Ascending aorta (tissue), 2 donors: ENCODE measurements at regions not wholly inside any gene's neighbourhood (a gene's known extent, or its start where the extent isn't known, plus 50 kb on each side); places are given as distances from the start of the nearest gene placed in this dataset.

Experiments
- DNase-seq, 2 donors: peaks; one replicate each; pipeline ENCODE4 v3.0.0-alpha.2; 2019; ENCODE audit warnings: low spot score in 2 of 2
- H3K27ac ChIP-seq, 2 donors: fragments of 200-600 bp; sonication (generic); one replicate each; pipeline ENCODE4 v1.5.1; 2016 to 2017; ENCODE audit warnings: mild to moderate bottlenecking in 1 of 2
- H3K27me3 ChIP-seq: fragments of 200-600 bp; sonication (generic); one replicate; pipeline ENCODE4 v1.5.1; 2017
- H3K36me3 ChIP-seq, 2 donors: fragments of 200-600 bp; sonication (generic); one replicate each; pipeline ENCODE4 v1.5.1; 2016
- H3K4me1 ChIP-seq, 2 donors: fragments of 200-600 bp; sonication (generic); one replicate each; pipeline ENCODE4 v1.5.1; 2016 to 2017; ENCODE audit warnings: mild to moderate bottlenecking in 1 of 2
- H3K4me3 ChIP-seq, 2 donors: fragments of 200-600 bp; sonication (generic); one replicate each; pipeline ENCODE4 v1.5.1; 2016 to 2017; ENCODE audit warnings: mild to moderate bottlenecking in 1 of 2
- H3K9me3 ChIP-seq, 2 donors: fragments of 200-600 bp; sonication (generic); one replicate each; pipeline ENCODE4 v1.5.1; 2016
- intact Hi-C: fragments of 100-400 bp; cut with DNase I; formaldehyde crosslinking; loops from one replicate; pipeline ENCODE4 v1.15.1; 2023
- TF ChIP-seq, protein P1 (sequence below), 3 experiments: fragments of 200-600 bp in 2 of 3; fragments of 450-650 bp in 1 of 3; sonication (generic) in 2 of 3; IDR thresholded peaks; one replicate each; pipeline ENCODE4 v1.5.1; 2016 to 2019; ENCODE audit warnings: antibody characterized with exemption in 3 of 3, mild to moderate bottlenecking in 1 of 3, moderate library complexity in 1 of 3

DNA sequence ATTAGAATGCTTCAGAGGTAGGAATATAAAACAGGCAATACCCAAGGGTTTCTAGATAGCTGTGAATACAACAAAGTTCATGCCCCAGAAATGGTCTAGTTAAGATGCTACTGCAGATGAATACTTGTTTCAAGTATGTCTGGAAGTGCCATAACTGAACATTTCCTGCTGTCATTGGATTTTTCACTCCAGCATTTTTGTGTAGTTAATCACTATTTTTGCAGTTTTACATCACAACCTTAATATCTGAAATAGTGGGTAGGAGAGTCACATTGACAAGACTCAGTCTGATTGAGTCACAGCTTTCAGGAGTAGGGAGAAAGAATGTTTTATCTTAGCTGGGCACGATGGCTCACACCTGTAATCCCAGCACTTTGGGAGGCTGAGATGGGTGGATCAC is 126.4 kb upstream of the C1orf21 start:
- no peaks in the 10 kb centered on the region for H3K27me3 ChIP-seq
- no peaks in the 10 kb centered on the region for H3K9me3 ChIP-seq
- no peak for DNase-seq
- TF ChIP-seq, protein P1, sequence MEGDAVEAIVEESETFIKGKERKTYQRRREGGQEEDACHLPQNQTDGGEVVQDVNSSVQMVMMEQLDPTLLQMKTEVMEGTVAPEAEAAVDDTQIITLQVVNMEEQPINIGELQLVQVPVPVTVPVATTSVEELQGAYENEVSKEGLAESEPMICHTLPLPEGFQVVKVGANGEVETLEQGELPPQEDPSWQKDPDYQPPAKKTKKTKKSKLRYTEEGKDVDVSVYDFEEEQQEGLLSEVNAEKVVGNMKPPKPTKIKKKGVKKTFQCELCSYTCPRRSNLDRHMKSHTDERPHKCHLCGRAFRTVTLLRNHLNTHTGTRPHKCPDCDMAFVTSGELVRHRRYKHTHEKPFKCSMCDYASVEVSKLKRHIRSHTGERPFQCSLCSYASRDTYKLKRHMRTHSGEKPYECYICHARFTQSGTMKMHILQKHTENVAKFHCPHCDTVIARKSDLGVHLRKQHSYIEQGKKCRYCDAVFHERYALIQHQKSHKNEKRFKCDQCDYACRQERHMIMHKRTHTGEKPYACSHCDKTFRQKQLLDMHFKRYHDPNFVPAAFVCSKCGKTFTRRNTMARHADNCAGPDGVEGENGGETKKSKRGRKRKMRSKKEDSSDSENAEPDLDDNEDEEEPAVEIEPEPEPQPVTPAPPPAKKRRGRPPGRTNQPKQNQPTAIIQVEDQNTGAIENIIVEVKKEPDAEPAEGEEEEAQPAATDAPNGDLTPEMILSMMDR (IDR thresholded peaks at IDR 0.05), result no peak
- no peaks in the 10 kb centered on the region for H3K4me1 ChIP-seq
- no peak overlapping the region for H3K4me3 ChIP-seq
- intact Hi-C loops, result no loop called here
- H3K36me3 ChIP-seq, result no peaks in the 10 kb centered on the region
- H3K27ac ChIP-seq, result no peak overlapping the region

DNA sequence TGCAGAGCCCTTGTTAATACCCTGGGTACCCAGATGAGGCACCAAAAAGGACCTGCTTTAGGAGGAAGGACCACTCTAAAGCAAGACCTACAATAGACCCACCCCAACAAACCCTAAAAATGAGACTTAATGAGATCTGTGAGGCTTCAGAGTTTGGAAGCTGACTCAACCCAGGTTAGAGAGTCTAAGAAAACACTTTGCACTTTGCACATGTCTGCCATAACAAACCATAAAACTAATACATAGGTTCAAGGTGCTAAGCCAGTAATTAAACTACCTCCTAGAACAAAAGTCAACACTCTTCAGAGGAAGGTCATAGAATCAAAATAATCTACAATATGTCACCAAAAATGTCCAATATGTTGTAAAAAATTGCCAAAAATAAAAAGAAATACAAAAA is 124.7 kb upstream of the C1orf21 start:
- Histone ChIP-seq H3K4me1 (no peaks in the 10 kb centered on the region), H3K27me3 (no peaks in the 10 kb centered on the region), H3K4me3 (no peak overlapping the region), H3K36me3 (no peaks in the 10 kb centered on the region), H3K9me3 (no peaks in the 10 kb centered on the region), H3K27ac (no peak overlapping the region)
- TF ChIP-seq, protein P1 (IDR thresholded peaks at IDR 0.05), result no peak
- no peak for DNase-seq
- intact Hi-C loops, result no loop called here

DNA sequence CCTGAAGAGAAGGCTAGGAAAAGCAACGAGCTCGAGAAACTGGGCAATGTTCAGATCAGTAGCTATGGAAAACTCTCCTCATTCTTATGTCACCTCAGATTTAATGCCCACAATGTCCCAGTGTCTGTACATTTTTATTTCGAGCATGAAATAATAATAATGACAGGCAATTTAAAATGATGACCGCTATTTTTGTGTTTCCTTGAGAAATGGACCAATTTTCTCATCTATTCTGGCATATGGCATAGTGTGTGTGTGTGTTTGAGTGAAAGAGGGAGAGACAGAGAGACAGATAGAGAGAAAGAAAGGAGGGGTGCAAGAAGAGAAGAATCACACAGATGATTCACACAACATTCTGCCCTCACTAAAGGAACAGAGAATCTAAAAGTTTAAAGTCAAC is 119.1 kb upstream of the C1orf21 start:
- no peak for DNase-seq
- intact Hi-C loops, result no loop called here
- no peaks in the 10 kb centered on the region for H3K27me3 ChIP-seq
- TF ChIP-seq, protein P1 (IDR thresholded peaks at IDR 0.05), result no peak
- no peak overlapping the region for H3K4me3 ChIP-seq
- H3K27ac ChIP-seq, result no peak overlapping the region
- H3K36me3 ChIP-seq, result no peaks in the 10 kb centered on the region
- H3K9me3 ChIP-seq, result no peaks in the 10 kb centered on the region
- no peaks in the 10 kb centered on the region for H3K4me1 ChIP-seq

DNA sequence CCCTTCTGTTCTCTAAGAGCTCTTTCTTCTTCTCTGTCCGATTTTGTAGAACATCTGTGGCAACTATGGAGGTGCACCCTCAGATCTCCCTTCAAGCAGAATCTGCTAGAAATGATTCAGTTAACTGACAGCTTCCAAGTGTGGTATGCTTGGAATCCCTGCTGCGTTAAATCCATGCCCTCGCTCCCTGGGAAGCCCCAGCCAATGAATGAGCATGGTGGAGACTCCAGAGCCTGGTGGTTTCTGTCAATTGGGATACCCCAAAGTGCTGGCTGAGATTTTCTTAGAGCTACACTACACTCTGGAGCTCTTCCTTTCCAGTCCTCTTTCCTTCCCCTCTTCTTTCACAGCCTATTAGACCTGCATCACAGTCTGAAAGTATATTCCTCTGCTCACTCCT is 116.3 kb upstream of the C1orf21 start:
- DNase-seq, result no peak
- H3K4me1 ChIP-seq, result no peaks in the 10 kb centered on the region
- TF ChIP-seq, protein P1 (IDR thresholded peaks at IDR 0.05), result no peak
- no peaks in the 10 kb centered on the region for H3K9me3 ChIP-seq
- H3K27me3 ChIP-seq, result no peaks in the 10 kb centered on the region
- H3K36me3 ChIP-seq, result no peaks in the 10 kb centered on the region
- H3K4me3 ChIP-seq, result no peak overlapping the region
- intact Hi-C loops, result no loop called here
- no peak overlapping the region for H3K27ac ChIP-seq

DNA sequence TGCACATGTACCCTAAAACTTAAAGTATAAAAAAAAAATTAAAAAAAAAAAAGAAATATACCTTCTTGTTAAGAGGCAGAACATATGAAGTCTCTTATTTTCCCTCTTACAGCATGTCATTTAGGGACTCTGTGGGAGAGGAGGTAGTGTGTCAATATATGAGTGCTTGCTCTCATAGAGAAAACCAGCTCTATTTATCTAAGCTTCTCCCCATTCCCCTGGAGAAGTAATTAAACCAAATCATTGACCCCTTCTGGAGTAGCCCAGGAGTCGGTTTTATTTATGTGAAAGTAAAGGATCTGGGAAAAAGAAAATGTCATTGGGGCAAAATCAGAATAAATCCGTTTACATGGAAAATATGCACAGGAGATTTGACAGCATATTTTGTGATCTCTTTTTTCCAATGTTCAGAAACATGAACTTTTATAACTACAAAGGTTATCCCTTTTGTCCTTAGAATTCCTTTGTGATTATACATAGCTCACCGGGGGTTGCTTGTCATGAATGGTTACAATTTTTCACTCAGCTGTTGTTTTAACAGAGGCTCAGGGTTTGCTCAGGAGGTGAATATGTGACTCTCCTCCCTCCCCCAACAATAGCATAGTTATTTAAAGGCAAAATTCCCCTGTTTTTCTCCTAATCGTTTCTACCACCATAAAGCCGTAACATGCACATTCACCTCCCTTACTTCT is 114.5 kb upstream of the C1orf21 start:
- Histone ChIP-seq H3K27me3 (no peaks in the 10 kb centered on the region), H3K36me3 (no peaks in the 10 kb centered on the region), H3K9me3 (no peaks in the 10 kb centered on the region), H3K4me3 (no peak overlapping the region), H3K4me1 (no peaks in the 10 kb centered on the region), H3K27ac (no peak overlapping the region)
- intact Hi-C loops, result no loop called here
- DNase-seq, result no peak
- TF ChIP-seq, protein P1 (IDR thresholded peaks at IDR 0.05), result no peak

DNA sequence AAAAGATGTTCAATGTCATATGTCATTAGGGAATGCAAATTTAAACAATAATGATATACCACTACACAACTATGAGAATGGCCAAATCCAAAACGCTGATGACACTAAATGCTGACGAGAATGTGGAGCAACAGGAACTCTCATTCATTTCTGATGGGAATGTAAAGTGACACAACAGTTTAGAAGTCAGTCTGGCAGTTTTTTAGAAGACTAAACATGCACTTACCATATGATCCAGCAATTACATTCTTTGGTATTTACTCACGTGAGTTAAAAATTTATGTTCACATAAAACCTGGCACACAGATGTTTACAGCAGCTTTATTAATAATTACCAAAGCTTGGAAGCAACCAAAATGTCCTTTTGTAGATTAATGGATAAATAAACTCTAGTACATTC is 110.4 kb upstream of the C1orf21 start:
- intact Hi-C loops, result no loop called here
- no peaks in the 10 kb centered on the region for H3K27me3 ChIP-seq
- H3K36me3 ChIP-seq, result no peaks in the 10 kb centered on the region
- no peak overlapping the region for H3K4me3 ChIP-seq
- H3K9me3 ChIP-seq, result no peaks in the 10 kb centered on the region
- no peak overlapping the region for H3K27ac ChIP-seq
- DNase-seq, result no peak
- TF ChIP-seq, protein P1 (IDR thresholded peaks at IDR 0.05), result no peak
- H3K4me1 ChIP-seq, result no peaks in the 10 kb centered on the region
